ENCODE measurements at regions not wholly inside any gene's neighbourhood (a gene's known extent, or its start where the extent isn't known, plus 50 kb on each side); places are given as distances from the start of the nearest gene placed in this dataset.

DNA sequence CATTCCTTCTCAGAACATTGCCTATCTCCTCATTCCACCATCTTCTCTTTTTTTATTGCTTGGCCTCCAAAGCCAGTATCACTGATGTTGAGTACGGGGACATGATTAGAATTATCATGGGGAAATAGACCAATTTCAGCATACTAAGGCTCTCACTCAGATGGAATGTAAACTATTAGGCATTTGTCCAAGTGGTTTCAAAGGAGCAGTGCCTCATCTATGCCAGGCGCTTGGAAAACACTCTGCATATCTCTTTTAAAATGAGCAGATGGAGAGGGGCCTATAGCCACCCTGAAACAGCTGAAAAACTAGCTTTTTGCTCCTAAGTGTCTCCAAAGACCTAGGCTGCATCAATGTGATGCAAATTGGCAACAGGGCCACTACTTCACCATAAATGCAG lies 150.8 kb upstream of the DIPK2B start:
- no peak for DNase-seq (ENCODE audit: low read depth in 2 of 3, low spot score in 2 of 3)

DNA sequence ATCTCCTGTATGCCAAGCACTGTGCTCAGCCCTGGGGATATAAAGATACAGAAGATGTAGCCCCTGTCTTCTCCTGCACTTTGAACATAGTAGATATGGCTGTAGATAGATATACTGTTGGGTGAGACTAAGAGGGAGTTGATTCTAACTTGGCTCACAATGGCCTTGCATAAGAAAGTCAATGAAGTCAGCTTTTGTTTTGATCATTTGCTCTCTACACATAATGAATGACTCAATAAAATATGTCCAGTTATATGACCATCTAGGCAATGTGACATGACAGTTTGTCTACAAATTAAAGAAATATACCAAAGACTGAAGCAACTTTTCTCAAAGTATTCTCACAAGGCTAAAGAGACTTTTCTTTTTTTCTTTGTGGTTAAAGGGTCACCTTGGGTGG lies 147.6 kb upstream of the DIPK2B start:
- no peak for DNase-seq (ENCODE audit: low read depth in 2 of 3, low spot score in 2 of 3)

DNA sequence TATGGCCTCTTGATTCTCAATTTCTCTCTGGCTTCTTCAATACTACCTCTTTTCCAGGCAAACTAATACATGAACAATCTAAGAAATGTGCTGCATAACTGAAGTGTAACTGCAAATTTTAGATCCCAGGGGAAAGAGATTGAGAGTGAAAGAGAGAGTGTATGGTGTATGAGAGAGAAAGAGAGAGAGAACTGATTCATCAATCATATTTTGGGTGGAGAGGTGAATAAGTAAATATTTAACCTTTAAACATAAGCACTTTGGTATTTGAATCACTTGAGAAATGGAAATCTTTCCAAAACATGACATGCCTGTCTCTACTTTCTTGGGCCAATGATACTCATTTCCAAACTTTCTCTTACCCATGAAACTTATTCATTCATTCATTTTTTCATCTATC lies 147.2 kb upstream of the DIPK2B start:
- DNase-seq (ENCODE audit: low read depth in 2 of 3, low spot score in 2 of 3): no peak

DNA sequence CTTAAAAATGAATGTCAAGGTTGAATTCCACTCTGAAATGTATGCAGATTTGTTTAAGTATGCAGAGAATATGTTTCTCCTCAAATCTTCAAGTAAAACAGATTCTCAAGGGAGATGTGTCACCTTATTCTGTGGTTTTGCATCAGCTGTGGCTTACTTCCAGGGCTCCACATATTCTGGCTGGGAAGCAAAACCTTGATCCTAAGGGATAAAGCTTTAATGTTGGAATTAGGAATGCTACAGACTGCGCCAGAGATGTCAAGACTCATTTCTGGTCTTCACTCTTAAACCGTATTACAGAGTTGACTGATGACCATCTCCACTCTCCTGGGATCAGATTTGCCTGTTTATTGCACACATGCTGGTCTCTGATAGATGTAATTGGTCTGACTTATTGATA lies 143.9 kb upstream of the DIPK2B start:
- no peak for DNase-seq (ENCODE audit: low read depth in 2 of 3, low spot score in 2 of 3)

DNA sequence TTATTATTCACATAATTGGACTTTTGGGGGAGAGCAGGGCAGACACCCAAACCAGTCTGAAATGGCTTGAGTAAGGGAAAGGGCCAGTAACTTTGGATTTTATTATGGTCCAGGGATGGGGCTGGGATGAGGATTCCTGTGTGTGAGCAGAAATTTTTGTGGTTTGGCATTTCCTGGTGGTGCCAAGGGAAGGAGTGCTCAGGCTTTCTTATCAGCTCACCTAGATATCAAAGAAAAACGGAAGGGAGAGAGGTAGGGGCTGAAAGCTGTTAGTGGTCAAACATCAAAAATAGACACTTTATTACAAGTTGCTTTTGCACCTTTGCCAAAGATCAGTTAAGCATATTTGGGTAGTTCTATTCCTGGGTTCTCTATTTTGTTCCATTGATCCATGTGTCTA lies 128.5 kb upstream of the DIPK2B start:
- no peak for DNase-seq (ENCODE audit: low read depth in 2 of 3, low spot score in 2 of 3)

DNA sequence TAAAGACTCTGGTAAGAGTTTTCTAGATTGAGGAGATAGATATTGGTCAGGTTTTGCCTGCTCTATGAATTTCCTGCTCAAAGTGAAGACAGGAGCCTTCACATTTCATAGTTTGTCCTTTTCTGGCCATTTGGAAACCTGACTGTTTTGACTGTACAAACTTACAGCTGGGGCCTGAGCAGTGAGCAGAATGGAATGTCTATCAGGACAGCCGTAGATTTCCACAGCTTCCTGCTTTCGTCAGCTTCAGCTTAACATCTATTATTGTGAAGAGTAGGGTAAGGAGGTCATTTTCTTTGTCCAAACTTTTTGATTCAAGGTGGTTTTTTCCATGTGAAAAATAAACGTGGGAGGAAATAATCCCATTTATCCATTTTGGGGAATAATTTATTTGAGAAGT lies 124.3 kb upstream of the DIPK2B start:
- no peak for DNase-seq (ENCODE audit: low read depth in 2 of 3, low spot score in 2 of 3)

DNA sequence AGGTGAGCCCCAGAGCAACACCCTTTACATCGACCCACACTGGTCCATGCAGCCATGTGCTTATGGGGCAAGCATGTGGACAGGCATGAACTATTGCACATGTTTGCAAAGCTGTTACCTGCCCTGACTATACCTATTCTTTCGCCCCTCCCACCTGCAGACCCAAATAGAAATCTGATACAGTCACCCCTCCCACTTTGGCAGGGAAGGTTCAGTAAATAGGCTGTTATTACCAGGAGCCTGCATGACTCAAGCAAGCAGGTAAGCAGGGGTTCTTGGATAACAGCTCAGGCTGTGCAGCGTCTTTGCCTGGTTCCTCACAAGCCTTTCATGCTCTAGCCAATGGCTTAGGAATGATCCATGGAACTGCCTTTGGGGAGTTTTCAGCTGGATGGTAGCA lies 122.7 kb upstream of the DIPK2B start:
- no peak for DNase-seq (ENCODE audit: low read depth in 2 of 3, low spot score in 2 of 3)

DNA sequence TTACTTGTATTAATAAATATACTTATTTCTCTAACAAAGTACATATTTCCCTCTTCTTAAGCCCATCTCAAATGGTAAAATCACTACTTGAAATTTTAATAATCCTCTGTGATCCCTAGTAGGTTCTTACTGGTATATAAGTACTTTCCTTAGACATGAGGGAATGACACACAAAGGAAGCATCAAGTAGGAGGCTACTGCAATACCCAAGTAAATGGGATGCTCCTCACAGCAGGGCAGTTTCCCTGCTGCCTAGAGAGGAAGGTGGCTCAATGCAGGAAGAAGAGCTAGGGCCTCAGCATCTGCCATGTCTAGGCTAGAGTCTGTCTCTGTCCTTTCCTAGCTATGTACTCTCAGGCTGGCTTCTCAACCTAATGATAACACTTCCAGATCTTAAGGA lies 122.1 kb upstream of the DIPK2B start:
- no peak for DNase-seq (ENCODE audit: low read depth in 2 of 3, low spot score in 2 of 3)

DNA sequence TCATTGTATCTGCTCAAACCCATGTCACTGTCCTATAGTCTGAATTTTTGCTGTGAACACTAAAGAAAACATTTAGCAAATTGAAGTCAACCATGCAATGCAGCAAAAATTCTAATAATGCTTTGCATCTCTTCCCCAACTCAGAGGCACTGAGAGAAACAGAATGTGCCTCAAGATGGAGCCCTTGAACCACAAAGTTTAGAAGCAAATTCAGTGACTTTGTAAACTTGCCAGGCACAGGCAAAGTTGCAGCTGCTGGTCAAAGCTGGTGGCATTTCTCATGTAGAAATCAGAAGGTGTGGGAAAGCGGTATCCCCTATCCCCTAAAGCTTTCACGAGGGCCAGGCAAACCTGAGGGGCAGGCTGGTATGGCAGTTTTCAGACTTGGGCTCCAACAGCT lies 121.7 kb upstream of the DIPK2B start:
- no peak for DNase-seq (ENCODE audit: low read depth in 2 of 3, low spot score in 2 of 3)

DNA sequence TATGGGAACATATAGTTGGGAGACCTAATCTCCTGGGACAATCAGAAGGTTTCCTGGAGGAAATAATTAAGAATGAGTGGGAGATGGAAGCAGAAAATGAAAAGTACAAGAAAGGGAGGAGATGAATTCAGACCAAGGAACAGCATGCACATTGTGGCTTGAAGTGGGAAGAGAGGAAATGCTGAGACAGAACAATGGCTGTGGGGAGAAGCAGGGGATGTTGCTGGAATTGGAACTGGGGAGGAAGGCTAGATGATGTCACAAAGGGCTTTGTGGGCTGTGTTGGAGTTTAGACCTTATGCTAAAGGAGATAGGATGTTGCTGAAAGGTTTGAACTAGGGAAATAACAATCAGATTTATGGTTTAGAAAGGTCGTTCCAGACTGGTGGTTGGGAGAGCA lies 119.5 kb upstream of the DIPK2B start:
- DNase-seq (ENCODE audit: low read depth in 2 of 3, low spot score in 2 of 3): no peak

DNA sequence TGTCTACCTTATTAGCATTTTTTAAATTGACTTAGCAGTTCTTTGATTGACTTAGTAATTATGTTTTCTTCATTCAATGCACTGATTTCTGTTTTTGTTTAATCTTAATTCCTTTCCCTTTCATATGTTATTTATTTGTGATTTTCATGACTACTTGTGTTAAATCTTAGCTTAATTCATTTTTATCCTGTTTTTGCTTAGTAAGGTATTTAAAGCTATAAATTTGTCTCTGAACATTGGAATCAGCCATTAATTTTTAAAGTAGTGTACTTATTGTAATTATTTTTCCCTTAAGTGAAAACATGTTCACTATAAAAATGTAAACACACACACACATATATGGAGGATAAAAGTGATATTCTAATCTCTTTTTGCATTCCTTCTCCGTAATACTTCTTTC lies 109.1 kb upstream of the DIPK2B start:
- no peak for DNase-seq (ENCODE audit: low read depth in 2 of 3, low spot score in 2 of 3)

DNA sequence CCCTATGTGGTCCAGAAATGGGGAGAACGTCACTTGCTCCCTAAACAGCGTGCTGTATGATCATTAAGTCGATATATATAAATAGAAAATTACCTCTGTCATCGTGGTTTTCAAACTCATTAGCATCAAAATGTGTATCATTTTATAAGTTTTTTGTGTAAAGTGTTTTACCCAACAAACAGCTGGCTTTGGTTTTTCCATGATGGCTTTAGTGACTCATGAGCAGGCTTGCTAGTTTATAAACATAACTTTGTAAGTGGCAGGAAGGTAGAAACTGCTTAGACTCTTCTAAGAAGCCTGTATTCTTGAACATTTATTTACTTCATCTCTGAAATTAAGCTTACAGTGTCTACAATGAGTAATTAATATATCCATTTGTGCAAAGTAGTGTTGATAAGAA lies 108.4 kb upstream of the DIPK2B start:
- DNase-seq (ENCODE audit: low read depth in 2 of 3, low spot score in 2 of 3): no peak

DNA sequence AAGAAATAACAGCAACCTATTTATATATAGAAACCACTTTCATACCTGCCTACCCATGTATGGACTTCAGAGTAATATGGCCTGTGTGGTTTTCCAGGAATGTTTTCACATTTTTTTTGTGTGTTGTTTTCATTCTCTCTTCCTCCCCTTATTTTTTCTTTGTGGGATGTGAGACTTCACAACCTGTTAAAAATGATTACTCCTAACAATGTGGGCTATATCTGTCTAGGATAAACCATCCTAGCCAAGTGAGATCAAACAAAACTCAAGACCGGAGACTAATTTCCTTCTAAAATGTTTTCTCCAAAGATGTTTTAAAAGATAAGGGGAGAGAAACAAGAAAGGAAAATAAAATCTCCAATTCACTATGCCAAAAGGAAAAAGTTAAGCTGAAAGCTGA lies 106.1 kb upstream of the DIPK2B start:
- DNase-seq (ENCODE audit: low read depth in 2 of 3, low spot score in 2 of 3): no peak

DNA sequence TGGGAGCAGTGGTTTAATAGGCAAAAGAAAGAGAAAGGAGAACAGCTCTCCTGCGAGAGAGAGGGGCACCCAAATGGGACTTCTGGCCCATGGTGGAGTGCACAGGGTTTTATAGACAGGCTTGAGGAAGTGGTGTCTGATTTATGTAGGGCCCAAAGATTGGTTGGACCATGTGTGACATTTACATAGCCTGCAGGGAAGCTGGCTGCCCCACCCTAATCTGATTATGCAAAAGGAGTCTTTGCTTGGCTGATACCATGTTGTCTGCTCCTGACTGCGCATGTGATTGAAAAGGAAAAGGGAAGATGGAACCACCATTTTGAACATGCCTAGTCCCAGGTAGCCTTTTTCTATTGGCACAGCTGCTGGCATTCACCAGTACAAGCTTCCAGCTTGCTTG lies 100.0 kb upstream of the DIPK2B start:
- no peak for DNase-seq (ENCODE audit: low read depth in 2 of 3, low spot score in 2 of 3)

DNA sequence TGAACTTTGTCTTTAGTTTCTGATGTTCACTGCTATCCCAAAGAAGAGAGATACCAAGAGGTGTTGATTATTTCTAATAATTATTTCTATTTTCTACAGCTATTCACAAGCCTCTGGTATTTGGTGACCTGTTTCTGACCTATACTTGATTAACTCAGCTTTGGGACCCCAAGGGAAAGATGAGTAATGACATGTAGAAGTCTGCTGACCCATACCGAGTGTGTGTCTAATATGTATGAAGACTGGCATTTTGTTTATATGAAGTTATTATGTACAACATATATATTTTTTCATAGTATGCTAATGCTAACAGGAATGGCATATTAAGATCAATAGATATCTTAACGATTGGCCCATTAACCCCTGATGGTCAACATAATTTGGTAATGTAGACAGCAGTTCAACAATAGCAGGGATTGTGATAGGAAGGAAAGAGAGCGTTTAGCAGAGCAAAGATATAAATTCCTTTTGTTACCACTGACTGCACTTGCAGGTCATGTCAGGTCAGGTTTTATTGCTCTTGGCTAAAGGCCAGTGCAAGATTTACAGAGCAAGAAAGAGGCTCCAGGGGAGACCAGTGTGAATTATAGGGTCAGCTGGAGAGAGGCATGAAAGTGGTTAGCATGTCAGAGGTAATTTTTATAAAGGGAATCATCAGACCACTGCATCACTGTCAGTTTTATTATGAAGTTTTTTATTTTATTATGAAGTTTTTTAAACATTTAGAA lies 94.7 kb upstream of the DIPK2B start:
- DNase-seq (ENCODE audit: low read depth in 2 of 3, low spot score in 2 of 3): no peak

DNA sequence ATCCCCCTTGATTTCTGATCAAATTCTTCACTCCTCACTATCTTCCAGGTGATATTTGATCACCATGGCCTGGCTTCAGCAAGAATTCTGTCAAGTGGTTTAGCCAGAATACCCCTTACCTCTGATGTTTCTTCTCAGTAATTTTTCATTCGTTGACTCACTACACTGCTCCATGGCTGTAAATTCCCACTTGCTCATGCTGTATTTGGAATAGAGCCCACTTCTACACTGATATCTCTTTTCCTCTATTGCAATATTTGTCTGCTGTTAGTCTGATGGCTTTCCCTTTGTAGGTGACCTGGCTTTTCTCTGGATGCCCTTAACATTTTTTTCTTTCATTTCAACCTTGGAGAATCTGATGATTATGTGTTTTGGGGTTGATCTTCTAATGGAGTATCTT lies 73.9 kb upstream of the DIPK2B start:
- DNase-seq (ENCODE audit: low read depth in 2 of 3, low spot score in 2 of 3): no peak

DNA sequence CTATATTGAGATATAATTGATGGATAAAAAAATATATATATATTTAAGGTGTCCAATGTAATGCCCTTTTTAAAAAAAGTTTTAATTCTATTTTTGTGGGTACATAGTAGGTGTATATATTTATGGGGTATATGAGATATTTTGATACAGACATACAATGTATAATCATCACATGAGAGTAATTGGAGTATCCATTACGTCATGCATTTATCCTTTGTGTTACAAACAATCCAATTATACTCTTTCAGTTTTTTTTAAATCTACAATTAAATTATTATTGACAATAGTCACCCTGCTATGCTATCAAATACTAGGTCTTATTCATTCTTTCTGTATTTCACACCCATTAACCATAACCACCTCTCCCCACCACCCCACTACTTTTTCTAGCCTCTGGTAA lies 66.3 kb upstream of the DIPK2B start:
- DNase-seq (ENCODE audit: low read depth in 2 of 3, low spot score in 2 of 3): no peak

DNA sequence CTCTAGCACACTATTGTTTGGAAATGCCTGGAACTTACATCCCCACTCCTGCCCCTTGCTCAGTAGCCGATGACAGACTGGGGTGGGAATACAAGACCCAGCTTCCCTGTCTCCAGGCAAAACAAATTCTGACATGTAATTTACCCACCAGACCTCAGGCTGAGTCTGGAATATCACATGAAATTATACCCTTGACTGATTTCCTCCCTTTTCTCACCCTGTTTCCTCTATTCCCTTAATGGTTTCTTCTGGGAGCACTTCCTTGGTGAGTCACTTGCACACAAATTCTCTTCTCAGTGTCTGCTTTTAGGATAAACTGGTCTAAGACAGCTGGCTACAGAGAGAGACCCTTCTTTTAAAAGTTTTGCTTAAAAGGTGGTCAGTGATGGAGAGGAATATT lies 65.8 kb upstream of the DIPK2B start:
- no peak for DNase-seq (ENCODE audit: low read depth in 2 of 3, low spot score in 2 of 3)

DNA sequence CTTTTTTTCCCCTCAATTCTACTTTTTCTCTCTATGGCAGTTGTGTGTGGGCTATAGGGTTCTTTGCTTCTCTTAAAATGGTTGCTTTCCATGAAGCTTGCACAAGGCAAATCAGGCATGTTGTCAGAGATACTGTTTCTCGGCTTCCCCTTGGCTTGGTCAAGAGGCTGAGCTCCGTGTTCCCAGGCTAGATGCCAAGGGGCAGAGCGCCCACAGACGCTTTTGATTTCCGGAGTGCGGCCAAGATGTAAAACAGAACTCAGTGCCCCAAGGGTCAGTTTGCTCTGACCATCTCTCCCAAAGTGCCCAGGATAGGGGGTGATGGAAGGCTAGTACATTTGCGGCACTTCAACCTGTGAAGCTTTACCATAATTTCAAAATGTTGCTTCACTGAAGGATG lies 64.2 kb upstream of the DIPK2B start:
- DNase-seq (ENCODE audit: low read depth in 2 of 3, low spot score in 2 of 3): no peak

DNA sequence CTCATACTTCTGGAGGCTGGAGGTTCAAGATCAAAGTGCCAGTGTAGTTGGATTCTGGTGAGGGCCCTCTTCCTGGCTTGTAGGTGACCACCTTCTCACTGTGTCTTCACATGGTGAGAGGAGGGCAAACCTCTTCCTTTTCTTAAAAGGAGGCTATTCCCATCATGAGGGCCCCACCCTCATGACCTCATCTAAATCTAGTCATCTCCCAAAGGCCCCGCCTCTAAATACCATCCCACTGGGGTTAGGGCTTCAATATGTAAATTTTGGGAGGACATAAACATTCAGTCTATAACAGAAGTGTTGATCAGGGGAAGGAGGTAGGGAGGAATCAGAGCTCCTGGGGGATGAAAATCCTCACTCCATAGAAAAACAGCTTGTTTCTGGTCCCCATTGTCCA lies 60.8 kb upstream of the DIPK2B start:
- no peak for DNase-seq (ENCODE audit: low read depth in 2 of 3, low spot score in 2 of 3)

DNA sequence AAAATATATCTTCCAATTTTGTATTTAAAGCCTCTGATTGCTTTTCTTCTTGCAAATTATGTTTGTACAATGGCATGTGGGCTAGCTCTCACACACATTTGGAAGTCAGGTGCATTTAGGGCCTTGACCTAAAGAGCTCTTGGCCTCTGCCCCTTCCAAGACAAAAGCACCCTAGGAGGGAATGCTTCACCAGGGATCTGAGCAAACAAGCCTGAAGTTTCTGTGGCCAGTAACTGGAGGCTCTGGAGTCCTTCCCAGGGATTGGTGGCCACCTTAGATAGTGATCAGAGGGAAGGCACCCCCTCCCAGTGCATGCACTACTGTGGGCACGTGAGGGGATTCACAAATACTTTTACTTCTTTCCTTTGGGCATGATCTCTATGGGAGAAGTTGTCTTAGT lies 60.3 kb upstream of the DIPK2B start:
- DNase-seq (ENCODE audit: low read depth in 2 of 3, low spot score in 2 of 3): no peak

DNA sequence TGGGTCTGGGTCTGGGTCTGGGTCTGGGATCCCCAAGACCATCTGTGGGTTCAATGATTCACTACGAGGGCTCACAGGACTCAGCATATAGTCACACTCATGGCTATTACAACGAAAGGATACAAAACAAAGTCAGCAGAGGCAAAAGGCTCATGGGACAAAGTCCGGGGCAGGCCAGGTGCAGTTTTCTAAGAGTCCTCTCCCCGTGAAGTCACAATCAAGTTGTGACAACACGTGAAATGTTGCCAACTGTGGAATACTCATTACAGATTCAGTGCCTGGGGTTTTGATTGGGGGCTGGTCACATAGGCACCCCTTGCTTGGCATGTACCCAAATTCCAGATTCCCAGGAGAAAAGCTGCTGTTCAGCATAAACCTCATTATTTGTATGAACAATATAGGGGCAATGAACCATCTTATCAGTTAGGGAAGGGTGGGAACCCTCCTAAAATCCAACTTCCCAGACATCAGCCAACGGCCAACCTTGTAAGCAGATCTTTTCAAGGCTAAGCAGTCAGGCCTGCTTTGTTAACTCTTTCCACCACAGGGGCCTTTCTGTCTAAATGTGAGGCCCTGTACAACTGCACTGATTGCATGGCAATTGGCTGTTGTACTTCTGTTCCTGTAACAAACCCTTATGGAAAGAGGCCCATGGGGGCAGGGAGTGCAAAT lies 58.2 kb upstream of the DIPK2B start:
- DNase-seq (ENCODE audit: low read depth in 2 of 3, low spot score in 2 of 3): no peak

All from activated CD8-positive, alpha-beta memory T cell treated with anti-CD3 and anti-CD28 coated beads for 48 hours (primary cell).